ENCODE measurements at regions not wholly inside any gene's neighbourhood (a gene's known extent, or its start where the extent isn't known, plus 50 kb on each side); places are given as distances from the start of the nearest gene placed in this dataset.

DNA sequence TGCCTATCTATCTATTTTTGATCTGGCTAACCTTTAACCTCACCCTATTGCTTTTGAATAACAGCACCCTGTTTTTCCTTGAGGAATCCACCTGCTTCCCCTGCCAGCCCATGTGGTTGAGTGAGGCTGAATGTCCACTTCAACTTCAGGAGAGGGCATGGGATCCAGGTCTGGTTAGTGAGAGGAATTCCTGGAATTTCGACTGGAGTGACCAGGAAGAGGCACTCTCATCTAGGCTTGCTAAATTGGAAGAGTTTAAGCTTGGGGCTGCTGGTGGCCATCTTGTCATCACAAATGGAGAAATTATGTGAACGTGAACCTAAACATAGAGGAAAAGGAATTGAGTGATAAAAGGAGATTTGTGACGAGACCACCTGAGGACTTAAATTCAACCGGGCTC, 322.1 kb downstream of the OSTF1 start:
- TF ChIP-seq, protein P1, sequence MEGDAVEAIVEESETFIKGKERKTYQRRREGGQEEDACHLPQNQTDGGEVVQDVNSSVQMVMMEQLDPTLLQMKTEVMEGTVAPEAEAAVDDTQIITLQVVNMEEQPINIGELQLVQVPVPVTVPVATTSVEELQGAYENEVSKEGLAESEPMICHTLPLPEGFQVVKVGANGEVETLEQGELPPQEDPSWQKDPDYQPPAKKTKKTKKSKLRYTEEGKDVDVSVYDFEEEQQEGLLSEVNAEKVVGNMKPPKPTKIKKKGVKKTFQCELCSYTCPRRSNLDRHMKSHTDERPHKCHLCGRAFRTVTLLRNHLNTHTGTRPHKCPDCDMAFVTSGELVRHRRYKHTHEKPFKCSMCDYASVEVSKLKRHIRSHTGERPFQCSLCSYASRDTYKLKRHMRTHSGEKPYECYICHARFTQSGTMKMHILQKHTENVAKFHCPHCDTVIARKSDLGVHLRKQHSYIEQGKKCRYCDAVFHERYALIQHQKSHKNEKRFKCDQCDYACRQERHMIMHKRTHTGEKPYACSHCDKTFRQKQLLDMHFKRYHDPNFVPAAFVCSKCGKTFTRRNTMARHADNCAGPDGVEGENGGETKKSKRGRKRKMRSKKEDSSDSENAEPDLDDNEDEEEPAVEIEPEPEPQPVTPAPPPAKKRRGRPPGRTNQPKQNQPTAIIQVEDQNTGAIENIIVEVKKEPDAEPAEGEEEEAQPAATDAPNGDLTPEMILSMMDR (IDR thresholded peaks at IDR 0.05; ENCODE audit: low read depth, low read length): no peak
- H3K4me3 ChIP-seq (ENCODE audit: low read depth, low read length): no peak overlapping the region

DNA sequence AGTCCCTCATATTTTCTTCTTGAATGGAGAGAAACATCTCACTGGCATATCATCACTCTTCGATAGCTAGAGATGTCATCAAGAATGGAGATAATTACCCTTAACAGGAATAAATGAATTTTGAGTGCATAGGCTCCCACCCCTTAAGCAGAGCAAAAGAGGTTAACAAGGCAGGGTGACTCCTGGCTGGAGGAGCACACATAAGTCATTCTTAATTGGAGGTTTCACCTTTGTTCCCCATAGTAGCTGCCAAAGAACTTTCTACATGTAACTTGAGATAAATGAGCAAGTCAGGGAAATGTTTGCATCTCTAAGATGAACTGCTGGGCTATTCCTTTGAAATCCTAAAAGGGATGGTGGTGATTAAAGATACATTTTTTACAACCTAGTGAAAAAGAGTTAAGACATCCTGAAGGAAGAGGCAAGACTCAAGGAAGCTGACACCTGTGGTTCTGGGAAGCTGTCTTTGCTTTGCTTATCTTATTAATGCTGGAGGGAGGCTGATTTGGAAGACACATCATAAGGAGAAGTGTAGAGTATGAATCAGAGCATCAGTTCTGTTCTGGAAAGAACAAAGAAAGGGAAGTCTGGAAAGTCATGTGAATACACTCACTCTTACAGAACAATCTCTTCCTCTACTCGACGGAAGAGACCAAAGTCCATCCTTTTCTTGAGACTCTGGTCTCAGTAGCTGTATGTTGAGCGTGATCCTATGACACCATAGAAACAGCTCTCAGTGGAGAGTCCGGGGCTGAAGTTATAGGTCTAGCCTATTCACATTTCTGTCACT, 326.3 kb downstream of the OSTF1 start:
- no peak overlapping the region for H3K4me3 ChIP-seq (ENCODE audit: low read depth, low read length)
- TF ChIP-seq, protein P1 (IDR thresholded peaks at IDR 0.05; ENCODE audit: low read depth, low read length): no peak

DNA sequence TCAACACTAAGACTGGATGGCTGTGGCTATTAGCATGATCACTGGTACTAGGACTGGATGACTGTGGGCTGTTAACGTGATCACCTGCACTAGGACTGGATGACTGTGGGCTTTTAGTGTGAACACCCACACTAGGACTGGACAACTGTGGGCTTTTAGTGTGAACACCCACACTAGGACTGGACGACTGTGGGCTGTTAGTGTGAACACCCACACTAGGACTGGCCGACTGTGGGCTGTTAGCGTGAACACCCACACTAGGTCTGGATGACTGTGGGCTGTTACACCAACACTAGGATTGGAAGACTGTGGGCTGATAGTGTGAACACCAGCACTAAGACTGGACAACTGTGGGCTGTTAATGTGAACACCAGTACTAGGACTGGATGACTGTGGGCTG, 329.2 kb downstream of the OSTF1 start:
- TF ChIP-seq, protein P1 (IDR thresholded peaks at IDR 0.05; ENCODE audit: low read depth, low read length): no peak
- no peak overlapping the region for H3K4me3 ChIP-seq (ENCODE audit: low read depth, low read length)

DNA sequence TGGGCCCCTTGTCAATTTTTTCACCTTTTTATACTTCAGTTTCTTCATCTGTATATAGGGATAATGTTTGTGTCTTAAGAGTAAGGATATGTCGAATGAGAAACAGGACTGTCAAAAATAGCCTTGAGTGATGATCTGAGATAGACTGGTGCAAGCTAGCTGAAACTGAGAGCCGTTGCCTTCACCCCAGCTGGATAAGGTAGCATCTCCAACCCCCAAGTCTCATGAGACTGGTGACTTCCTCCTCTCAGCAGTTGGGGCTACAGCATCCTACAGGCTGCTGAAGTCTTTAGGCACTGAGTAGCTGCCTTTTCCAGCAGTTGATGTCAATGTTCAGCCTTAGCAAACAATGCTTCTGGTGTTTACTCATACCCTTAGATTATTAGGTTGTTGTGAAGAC, 330.2 kb downstream of the OSTF1 start:
- TF ChIP-seq, protein P1 (IDR thresholded peaks at IDR 0.05; ENCODE audit: low read depth, low read length): no peak
- H3K4me3 ChIP-seq (ENCODE audit: low read depth, low read length): no peak overlapping the region

DNA sequence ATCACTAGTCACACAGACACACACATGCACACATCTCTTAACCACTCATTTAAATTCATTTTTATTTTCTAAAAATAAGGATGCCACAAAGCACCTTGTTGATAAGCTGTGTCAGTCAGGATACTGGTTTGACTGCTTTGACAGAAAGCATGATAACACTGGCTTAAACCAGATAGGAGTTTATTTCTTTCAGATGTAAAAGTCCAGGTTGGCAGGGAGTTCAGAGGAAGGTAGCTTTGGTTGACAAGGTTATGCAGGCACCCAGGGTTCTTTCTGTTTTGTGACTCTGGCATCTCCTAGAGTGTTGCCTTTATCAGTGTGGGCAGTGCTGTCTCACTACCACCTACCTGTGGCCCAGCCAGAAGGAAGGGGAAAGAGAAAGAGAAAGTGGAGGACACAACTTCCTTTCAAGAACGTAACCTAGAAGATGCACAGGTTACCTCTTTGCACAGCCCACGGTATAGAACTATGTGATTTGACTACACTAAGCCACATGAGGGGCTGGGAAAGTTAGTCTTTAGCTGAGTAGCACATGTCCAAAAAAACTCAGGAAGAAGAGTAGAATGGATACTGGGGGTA, 334.7 kb downstream of the OSTF1 start:
- no peak overlapping the region for H3K4me3 ChIP-seq (ENCODE audit: low read depth, low read length)
- TF ChIP-seq, protein P1 (IDR thresholded peaks at IDR 0.05; ENCODE audit: low read depth, low read length): no peak

DNA sequence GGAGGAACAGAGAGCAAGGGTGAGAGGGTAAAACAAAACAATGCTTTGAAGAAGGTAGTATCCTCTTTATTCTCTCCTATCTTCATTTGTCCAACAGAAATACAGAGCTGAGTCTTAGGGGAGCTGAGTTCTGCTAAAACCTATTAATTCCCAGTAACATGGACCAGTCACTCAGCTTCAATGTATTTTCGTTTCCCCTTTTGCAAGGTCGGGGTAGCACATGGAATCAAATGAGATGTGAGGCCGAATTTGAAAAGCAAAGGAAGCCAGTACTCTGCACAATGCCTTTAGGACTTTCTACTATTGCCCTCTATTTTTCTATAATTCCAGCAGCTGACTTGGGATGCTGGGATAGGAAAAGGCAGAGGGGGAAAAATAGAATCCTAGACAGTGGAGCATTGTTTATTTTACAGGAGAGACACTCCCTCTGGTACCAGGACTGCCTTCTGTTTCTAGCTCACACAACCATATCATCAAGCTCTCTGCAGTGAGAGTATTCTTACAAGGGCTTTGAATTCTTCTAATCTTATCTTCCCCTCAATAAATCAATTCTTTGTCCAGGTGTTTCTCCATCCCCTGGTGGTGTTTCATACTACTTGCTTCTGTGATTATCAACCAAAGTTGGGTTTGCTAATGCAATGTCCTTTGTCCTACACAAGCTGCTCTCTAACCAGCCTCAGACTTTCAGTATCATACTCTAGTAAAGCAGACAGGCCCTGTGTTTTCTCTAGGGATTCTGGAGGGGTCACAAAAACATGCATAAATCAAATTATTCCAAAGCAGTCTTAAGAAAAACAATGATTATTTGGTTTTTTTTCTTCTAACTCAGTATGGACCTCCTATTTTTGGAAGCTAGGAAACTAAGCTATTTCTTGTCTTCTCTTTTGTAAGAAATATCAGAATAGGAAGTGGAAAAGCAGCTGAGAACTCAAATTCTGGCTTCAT, 341.5 kb downstream of the OSTF1 start:
- TF ChIP-seq, protein P1 (IDR thresholded peaks at IDR 0.05; ENCODE audit: low read depth, low read length): no peak
- no peak overlapping the region for H3K4me3 ChIP-seq (ENCODE audit: low read depth, low read length)

All from WI38 (cell line).